PC-9 (cell line): ENCODE measurements at regions not wholly inside any gene's neighbourhood (a gene's known extent, or its start where the extent isn't known, plus 50 kb on each side); places are given as distances from the start of the nearest gene placed in this dataset.

ENCODE experiments used
- BruUV-seq: library from RNA; stranded (reverse); fragments of 400-500 nt; replicated peaks from 2 replicates; lab custom pipeline; 2021; lab: Mats Ljungman, UMichigan
- CTCF ChIA-PET: fragments of 300-600 bp; sonication (Branson Sonifier 250); formaldehyde crosslinking; loops from one replicate; lab custom pipeline; 2022; ENCODE audit warnings: antibody characterized with exemption; lab: Charles Lee
- POLR2A ChIA-PET: fragments of 300-600 bp; sonication (Branson Sonifier 250); formaldehyde crosslinking; loops from one replicate; lab custom pipeline; 2022; ENCODE audit warnings: antibody characterized with exemption; ENCODE audit not compliant: unreplicated experiment; lab: Charles Lee
- DNase-seq, 2 experiments: peaks; one replicate each; pipeline versions ENCODE4 v3.0.0 to v3.0.0-alpha.2; 2015 to 2022; ENCODE audit warnings: mixed read lengths in 1 of 2
- H2AFZ ChIP-seq: fragments of 200-600 bp; sonication (generic); 2 replicates; pipeline ENCODE4 v1.8.1; 2017; ENCODE audit warnings: antibody characterized with exemption
- H3F3A ChIP-seq: fragments of 200-600 bp; sonication (generic); 2 replicates; pipeline ENCODE4 v1.8.1; 2017; ENCODE audit warnings: antibody characterized with exemption, mild to moderate bottlenecking, low read depth; ENCODE audit not compliant: insufficient read depth
- H3K27ac ChIP-seq: fragments of 200-600 bp; sonication (generic); 2 replicates; pipeline ENCODE4 v1.6.1; 2016; ENCODE audit warnings: mixed run types
- H3K27me3 ChIP-seq: fragments of 200-600 bp; sonication (generic); 2 replicates; pipeline ENCODE4 v1.6.1; 2016; ENCODE audit warnings: low read depth, mixed run types; ENCODE audit not compliant: insufficient read depth
- H3K36me3 ChIP-seq: fragments of 200-600 bp; sonication (generic); 2 replicates; pipeline ENCODE4 v1.6.1; 2016; ENCODE audit warnings: low read depth, mixed run types
- H3K4me1 ChIP-seq: fragments of 200-600 bp; sonication (generic); replicated peaks from 2 replicates; pipeline ENCODE4 v1.6.1; 2016; ENCODE audit warnings: mixed run types; ENCODE audit not compliant: insufficient read depth
- H3K4me2 ChIP-seq: fragments of 200-600 bp; sonication (generic); 2 replicates; pipeline ENCODE4 v1.6.1; 2017; ENCODE audit warnings: mixed run types
- H3K4me3 ChIP-seq: fragments of 200-600 bp; sonication (generic); 2 replicates; pipeline ENCODE4 v1.6.1; 2016; ENCODE audit warnings: mixed run types
- H3K79me2 ChIP-seq: fragments of 200-600 bp; sonication (generic); 2 replicates; pipeline ENCODE4 v1.6.1; 2017; ENCODE audit warnings: low read depth, mixed run types
- H3K9me2 ChIP-seq: fragments of 200-600 bp; sonication (generic); 2 replicates; pipeline ENCODE4 v1.8.1; 2017; ENCODE audit warnings: mild to moderate bottlenecking; ENCODE audit not compliant: insufficient read depth
- H3K9me3 ChIP-seq: fragments of 200-600 bp; sonication (generic); 2 replicates; pipeline ENCODE4 v1.8.1; 2016; ENCODE audit warnings: low read depth; ENCODE audit not compliant: insufficient read depth
- H4K20me1 ChIP-seq: fragments of 200-600 bp; sonication (generic); 2 replicates; pipeline ENCODE4 v1.8.1; 2017; ENCODE audit not compliant: insufficient read depth
- EZH2 ChIP-seq: fragments of 200-600 bp; sonication (generic); IDR thresholded peaks from 2 replicates; pipeline ENCODE4 v1.8.0; 2017; ENCODE audit warnings: antibody characterized with exemption, low read depth
- intact Hi-C: fragments of 100-400 bp; cut with micrococcal nuclease; formaldehyde crosslinking; loops from one replicate; pipeline ENCODE4 v1.10.0; 2022; ENCODE audit not compliant: unreplicated experiment
- TF ChIP-seq, protein P1 (sequence below): fragments of 200-600 bp; sonication (generic); conservative IDR thresholded peaks from 2 replicates; pipeline ENCODE4 v1.6.1; 2017; ENCODE audit warnings: mixed run types, antibody characterized with exemption, mild to moderate bottlenecking, moderate library complexity

GRCh38 chr1:163528710-163529348 is 207.1 kb downstream of the NUF2 start:
- no peaks in the 10 kb centered on the region for H3F3A ChIP-seq
- H3K36me3 ChIP-seq, result no peaks in the 10 kb centered on the region
- DNase-seq, result no peak
- H3K9me3 ChIP-seq, result peaks cover 3% of the 10 kb centered on the region; the same call in 1 of the 2 replicates
- H3K27ac ChIP-seq, result no peak overlapping the region
- H3K9me2 ChIP-seq, result no peaks in the 10 kb centered on the region
- no peaks in the 10 kb centered on the region for H4K20me1 ChIP-seq
- TF ChIP-seq, protein P1, sequence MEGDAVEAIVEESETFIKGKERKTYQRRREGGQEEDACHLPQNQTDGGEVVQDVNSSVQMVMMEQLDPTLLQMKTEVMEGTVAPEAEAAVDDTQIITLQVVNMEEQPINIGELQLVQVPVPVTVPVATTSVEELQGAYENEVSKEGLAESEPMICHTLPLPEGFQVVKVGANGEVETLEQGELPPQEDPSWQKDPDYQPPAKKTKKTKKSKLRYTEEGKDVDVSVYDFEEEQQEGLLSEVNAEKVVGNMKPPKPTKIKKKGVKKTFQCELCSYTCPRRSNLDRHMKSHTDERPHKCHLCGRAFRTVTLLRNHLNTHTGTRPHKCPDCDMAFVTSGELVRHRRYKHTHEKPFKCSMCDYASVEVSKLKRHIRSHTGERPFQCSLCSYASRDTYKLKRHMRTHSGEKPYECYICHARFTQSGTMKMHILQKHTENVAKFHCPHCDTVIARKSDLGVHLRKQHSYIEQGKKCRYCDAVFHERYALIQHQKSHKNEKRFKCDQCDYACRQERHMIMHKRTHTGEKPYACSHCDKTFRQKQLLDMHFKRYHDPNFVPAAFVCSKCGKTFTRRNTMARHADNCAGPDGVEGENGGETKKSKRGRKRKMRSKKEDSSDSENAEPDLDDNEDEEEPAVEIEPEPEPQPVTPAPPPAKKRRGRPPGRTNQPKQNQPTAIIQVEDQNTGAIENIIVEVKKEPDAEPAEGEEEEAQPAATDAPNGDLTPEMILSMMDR, result peak; percentile 83
- TF ChIP-seq EZH2, result no peak
- no peak overlapping the region for H3K4me3 ChIP-seq
- H3K27me3 ChIP-seq, result no peaks in the 10 kb centered on the region
- no peak overlapping the region for H2AFZ ChIP-seq
- BruUV-seq, result no TSS peak
- POLR2A ChIA-PET, result no interaction called here
- no peak overlapping the region for H3K4me2 ChIP-seq
- CTCF ChIA-PET, result no interaction called here
- intact Hi-C loops, result loop anchor here (1.0 to 5.0 kb wide), 2 partner anchors 167 to 1544 kb away; no protein-coding TSS in a partner anchor
- no peaks in the 10 kb centered on the region for H3K4me1 ChIP-seq
- H3K79me2 ChIP-seq, result no peaks in the 10 kb centered on the region

GRCh38 chr1:163531345-163531744 is 209.6 kb downstream of the NUF2 start:
- H3K4me3 ChIP-seq, result no peak overlapping the region
- no peaks in the 10 kb centered on the region for H3F3A ChIP-seq
- POLR2A ChIA-PET, result no interaction called here
- intact Hi-C loops, result no loop called here
- CTCF ChIA-PET, result no interaction called here
- H4K20me1 ChIP-seq, result no peaks in the 10 kb centered on the region
- no peak overlapping the region for H3K4me2 ChIP-seq
- H3K9me3 ChIP-seq, result peaks cover 3% of the 10 kb centered on the region; the same call in 1 of the 2 replicates
- no peaks in the 10 kb centered on the region for H3K36me3 ChIP-seq
- no TSS peak for BruUV-seq
- no peaks in the 10 kb centered on the region for H3K27me3 ChIP-seq
- TF ChIP-seq EZH2, result no peak
- TF ChIP-seq, protein P1, result no peak
- no peaks in the 10 kb centered on the region for H3K9me2 ChIP-seq
- no peaks in the 10 kb centered on the region for H3K79me2 ChIP-seq
- no peaks in the 10 kb centered on the region for H3K4me1 ChIP-seq
- no peak overlapping the region for H2AFZ ChIP-seq
- no peak for DNase-seq
- H3K27ac ChIP-seq, result no peak overlapping the region

DNA sequence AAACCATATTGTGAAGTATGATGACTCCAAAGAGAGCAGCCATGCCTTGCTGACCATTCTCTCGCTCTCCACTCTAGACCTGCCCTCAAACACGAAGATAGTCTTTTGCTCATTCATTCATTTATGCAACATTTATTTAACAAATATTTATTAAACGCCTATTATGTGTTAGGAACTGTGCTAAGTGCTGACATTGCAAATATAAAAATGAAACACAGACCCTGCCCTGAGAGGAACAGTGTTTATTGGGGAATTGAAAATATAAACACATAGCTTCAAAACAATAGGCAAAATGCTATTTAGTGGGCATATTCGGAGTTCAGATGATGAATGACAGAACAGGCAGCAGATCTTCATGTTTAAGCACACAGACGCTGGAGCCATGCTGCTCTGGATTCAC is 213.6 kb downstream of the NUF2 start:
- H3K9me2 ChIP-seq, result no peaks in the 10 kb centered on the region
- no peaks in the 10 kb centered on the region for H3K27me3 ChIP-seq
- no peak overlapping the region for H2AFZ ChIP-seq
- no peaks in the 10 kb centered on the region for H4K20me1 ChIP-seq
- no peak overlapping the region for H3K4me3 ChIP-seq
- no TSS peak for BruUV-seq
- H3K9me3 ChIP-seq, result no peaks in the 10 kb centered on the region
- no peak overlapping the region for H3K27ac ChIP-seq
- no peaks in the 10 kb centered on the region for H3F3A ChIP-seq
- CTCF ChIA-PET, result no interaction called here
- DNase-seq, result no peak
- H3K4me1 ChIP-seq, result no peaks in the 10 kb centered on the region
- intact Hi-C loops, result loop anchor here (5.0 kb wide), 1 partner anchor 1607 kb away; no protein-coding TSS in a partner anchor
- H3K79me2 ChIP-seq, result no peaks in the 10 kb centered on the region
- H3K4me2 ChIP-seq, result no peak overlapping the region
- POLR2A ChIA-PET, result no interaction called here
- TF ChIP-seq EZH2, result no peak
- TF ChIP-seq, protein P1, result no peak
- no peaks in the 10 kb centered on the region for H3K36me3 ChIP-seq
